ENCODE measurements at regions not wholly inside any gene's neighbourhood (a gene's known extent, or its start where the extent isn't known, plus 50 kb on each side); places are given as distances from the start of the nearest gene placed in this dataset.

DNA sequence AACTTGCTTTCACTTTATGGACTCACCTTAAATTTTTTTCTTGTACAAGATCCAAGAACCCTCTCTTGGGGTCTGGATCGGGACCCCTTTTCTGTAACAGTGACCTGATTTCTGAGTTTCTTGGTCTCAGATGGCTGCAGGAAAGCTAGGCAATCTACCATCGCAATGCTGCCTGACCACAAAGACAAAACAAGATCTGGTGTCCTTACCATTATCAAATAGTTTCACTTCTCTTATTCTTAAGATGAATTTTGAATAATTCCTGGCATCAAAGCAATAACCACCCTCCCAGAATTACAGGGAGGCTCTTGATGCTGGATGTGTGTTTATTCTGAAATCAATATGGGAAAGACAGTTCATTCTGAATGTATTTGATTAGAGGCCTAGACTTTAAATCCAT lies 77.4 kb upstream of the FRMD4A start:
- ChIA-PET CTCF (interaction anchor here (1.1 kb wide), 1 partner anchor 13 kb away, joined by 5 read pairs; no protein-coding TSS in a partner anchor), POLR2A (ENCODE audit: unreplicated experiment) (no interaction called here)
- intact Hi-C loops (cut with micrococcal nuclease) (loop anchor here (5.0 kb wide), 1 partner anchor 44 kb away; no protein-coding TSS in a partner anchor), dilution Hi-C loops (cut with HindIII; ENCODE audit: low sequenced_read_pairs, unreplicated experiment) (no loop called here), in situ Hi-C loops (cut with MboI; ENCODE audit: low sequenced_read_pairs) (no loop called here)
- no CpG with 5 or more reads among the region's 2 CpGs for WGBS, 2 experiments (ENCODE audit: extremely low coverage in 2 of 2, insufficient read length in 1 of 2)
- ATAC-seq (ENCODE audit: low read depth) (no peak), DNase-seq (no peak)
- H3K27ac ChIP-seq (ENCODE audit: insufficient read depth, low read length) = no peak overlapping the region
- H3K4me2 ChIP-seq (ENCODE audit: low read depth, low read length) = no peak overlapping the region
- TF ChIP-seq NFE2L2 (IDR thresholded peaks at IDR 0.05; ENCODE audit: low read depth, low read length) (no peak), FOS (IDR thresholded peaks at IDR 0.05; ENCODE audit: low read depth, low read length) (no peak), POLR2A (IDR thresholded peaks at IDR 0.05; ENCODE audit: low read depth, low read length) (no peak)
- TF ChIP-seq, protein P1, sequence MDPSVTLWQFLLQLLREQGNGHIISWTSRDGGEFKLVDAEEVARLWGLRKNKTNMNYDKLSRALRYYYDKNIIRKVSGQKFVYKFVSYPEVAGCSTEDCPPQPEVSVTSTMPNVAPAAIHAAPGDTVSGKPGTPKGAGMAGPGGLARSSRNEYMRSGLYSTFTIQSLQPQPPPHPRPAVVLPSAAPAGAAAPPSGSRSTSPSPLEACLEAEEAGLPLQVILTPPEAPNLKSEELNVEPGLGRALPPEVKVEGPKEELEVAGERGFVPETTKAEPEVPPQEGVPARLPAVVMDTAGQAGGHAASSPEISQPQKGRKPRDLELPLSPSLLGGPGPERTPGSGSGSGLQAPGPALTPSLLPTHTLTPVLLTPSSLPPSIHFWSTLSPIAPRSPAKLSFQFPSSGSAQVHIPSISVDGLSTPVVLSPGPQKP (IDR thresholded peaks at IDR 0.05; ENCODE audit: borderline replicate concordance, low read depth, low read length) = no peak
- no peaks in the 10 kb centered on the region for H3K9me3 ChIP-seq (ENCODE audit: control insufficient read depth, insufficient read depth, low read length)
- H2AK9ac ChIP-seq (replicated peaks; ENCODE audit: low read depth, low read length, poor library complexity) = no peak overlapping the region
- no TSS peak for BruUV-seq (replicated peaks)
- H4K20me1 ChIP-seq (ENCODE audit: insufficient read depth, low read length) = no peaks in the 10 kb centered on the region
- H3K56ac ChIP-seq (ENCODE audit: extremely low read depth, insufficient read depth, low read length) = no peak overlapping the region
- peak overlapping the region; percentile 83 for H3K14ac ChIP-seq (replicated peaks; ENCODE audit: low read depth, low read length)
- H2AFZ ChIP-seq (replicated peaks; ENCODE audit: low read length, poor library complexity) = no peak overlapping the region
- peak overlapping the region; percentile 63 for H2BK5ac ChIP-seq (ENCODE audit: low read depth, low read length, poor library complexity, severe bottlenecking)
- peak overlapping the region; percentile 93; the same call in 2 of the 3 replicates for H2BK15ac ChIP-seq (ENCODE audit: low read depth, low read length)
- H2BK20ac ChIP-seq (ENCODE audit: low read depth, low read length) = peak overlapping the region; percentile 97
- no peaks in the 10 kb centered on the region for H3K36me3 ChIP-seq (ENCODE audit: control insufficient read depth, insufficient read depth, low read length)
- H3K79me1 ChIP-seq (ENCODE audit: low read depth in 1 of 2, low read length in 2 of 2) = peaks cover 0 to 5% of the 10 kb centered on the region in 2 experiments; a peak in 1 of 4 replicates
- no peak overlapping the region for H3K4me3 ChIP-seq (ENCODE audit: insufficient read depth, low read depth, low read length)
- H3K27me3 ChIP-seq (ENCODE audit: control insufficient read depth, insufficient read depth, low read length) = no peaks in the 10 kb centered on the region
- H4K91ac ChIP-seq (ENCODE audit: insufficient read depth, low read depth, low read length) = peak overlapping the region; percentile 89
- H3K9ac ChIP-seq (ENCODE audit: low read depth, low read length) = no peak overlapping the region
- peak overlapping the region; percentile 85 for H2AK5ac ChIP-seq (ENCODE audit: low read depth, low read length)
- H4K8ac ChIP-seq (ENCODE audit: low read depth in 2 of 2, low read length in 2 of 2) = peak overlapping the region; percentile 83 to 94; a peak in 3 of 4 replicates
- peak overlapping the region; percentile 95 for H3K18ac ChIP-seq (ENCODE audit: low read depth, low read length)
- H4K5ac ChIP-seq (ENCODE audit: low read depth, low read length) = peak overlapping the region; percentile 97
- peaks cover 24% of the 10 kb centered on the region for H3K4me1 ChIP-seq (ENCODE audit: control insufficient read depth, insufficient read depth, low read length)
- H3K23ac ChIP-seq (ENCODE audit: low read depth, low read length) = peak overlapping the region; percentile 78; the same call in 1 of the 2 replicates
- peaks cover 20% of the 10 kb centered on the region for H3K9me1 ChIP-seq (ENCODE audit: insufficient read depth, low read length)
- H3K4ac ChIP-seq (ENCODE audit: low read depth, low read length) = peak overlapping the region; percentile 86
- H2BK120ac ChIP-seq (ENCODE audit: low read depth, low read length) = peak overlapping the region; percentile 90

Measured in IMR-90 (cell line).